CD4-positive, alpha-beta T cell treated with Interleukin-17A for 1 hour (primary cell): ENCODE measurements at regions not wholly inside any gene's neighbourhood (a gene's known extent, or its start where the extent isn't known, plus 50 kb on each side); places are given as distances from the start of the nearest gene placed in this dataset.

ENCODE experiments used
- DNase-seq: peaks from one replicate; pipeline ENCODE4 v3.0.0-alpha.2; 2020

GRCh38 chr3:159174715-159175692, 373.1 kb downstream of the MFSD1 start:
- DNase-seq = no peak

- DNase-seq = no peak
These were observed 376.5 kb downstream of the MFSD1 start for GRCh38 chr3:159178209-159178897.

- no peak for DNase-seq
These were observed 381.1 kb downstream of the MFSD1 start for GRCh38 chr3:159182961-159183360.

GRCh38 chr3:159185443-159186050, 383.7 kb downstream of the MFSD1 start:
- DNase-seq = no peak

- DNase-seq = no peak
These were observed 384.7 kb downstream of the MFSD1 start for GRCh38 chr3:159186581-159186980.

- no peak for DNase-seq
These were observed 385.4 kb downstream of the MFSD1 start for GRCh38 chr3:159187232-159187631.

- no peak for DNase-seq
These were observed 385.9 kb downstream of the MFSD1 start for GRCh38 chr3:159187706-159188105.

GRCh38 chr3:159189994-159190669, 388.3 kb downstream of the MFSD1 start:
- DNase-seq = no peak

- DNase-seq = no peak
These were observed 389.6 kb downstream of the MFSD1 start for GRCh38 chr3:159191447-159191846.

- DNase-seq = no peak
These were observed 394.5 kb downstream of the MFSD1 start for GRCh38 chr3:159196359-159196758.

- DNase-seq = no peak
These were observed 398.3 kb downstream of the MFSD1 start for GRCh38 chr3:159200176-159200575.

- DNase-seq = no peak
These were observed 406.2 kb downstream of the MFSD1 start for GRCh38 chr3:159208050-159208449.

GRCh38 chr3:159209459-159209858, 407.6 kb downstream of the MFSD1 start:
- no peak for DNase-seq

GRCh38 chr3:159210336-159210735, 408.5 kb downstream of the MFSD1 start:
- no peak for DNase-seq

- no peak for DNase-seq
These were observed 414.5 kb downstream of the MFSD1 start for GRCh38 chr3:159216311-159216710.

- DNase-seq = no peak
These were observed 417.4 kb downstream of the MFSD1 start for GRCh38 chr3:159219231-159219630.

- DNase-seq = no peak
These were observed 419.5 kb downstream of the MFSD1 start for GRCh38 chr3:159221335-159221734.

- no peak for DNase-seq
These were observed 427.3 kb downstream of the MFSD1 start for GRCh38 chr3:159229116-159229680.

- DNase-seq = no peak
These were observed 431.1 kb downstream of the MFSD1 start for GRCh38 chr3:159232966-159233365.

GRCh38 chr3:159233734-159234133, 431.9 kb downstream of the MFSD1 start:
- DNase-seq = no peak

- DNase-seq = no peak
These were observed 432.5 kb downstream of the MFSD1 start for GRCh38 chr3:159234306-159234705.

GRCh38 chr3:159236321-159236720, 434.5 kb downstream of the MFSD1 start:
- no peak for DNase-seq

- DNase-seq = no peak
These were observed 435.4 kb downstream of the MFSD1 start for GRCh38 chr3:159237226-159237625.
